Neural progenitor cell (in vitro differentiated cells): ENCODE measurements at regions not wholly inside any gene's neighbourhood (a gene's known extent, or its start where the extent isn't known, plus 50 kb on each side); places are given as distances from the start of the nearest gene placed in this dataset.
A peak's percentile ranks its signal among the peaks of the same experiment; 100 is the strongest.

Source experiments
- DNase-seq: peaks from one replicate; pipeline ENCODE4 v3.0.0-alpha.2; 2016; ENCODE audit warnings: low spot score
- H2AFZ ChIP-seq: fragments of 200-600 bp; sonication (generic); replicated peaks from 2 replicates; pipeline ENCODE4 v1.6.1; 2016; ENCODE audit warnings: antibody characterized with exemption
- H3F3A ChIP-seq: fragments of 200-600 bp; sonication (generic); 2 replicates; pipeline ENCODE4 v1.6.1; 2016; ENCODE audit warnings: antibody characterized with exemption, low read depth
- H3K27ac ChIP-seq: fragments of 200-600 bp; sonication (generic); 2 replicates; pipeline ENCODE4 v1.5.1; 2016; ENCODE audit warnings: mild to moderate bottlenecking
- H3K27me3 ChIP-seq: fragments of 200-600 bp; sonication (generic); 2 replicates; pipeline ENCODE4 v1.6.1; 2016; ENCODE audit warnings: mild to moderate bottlenecking, moderate library complexity
- H3K36me3 ChIP-seq: fragments of 200-600 bp; sonication (generic); 2 replicates; pipeline ENCODE4 v1.5.1; 2016
- H3K4me1 ChIP-seq: fragments of 200-600 bp; sonication (generic); 2 replicates; pipeline ENCODE4 v1.6.1; 2016; ENCODE audit warnings: mixed run types
- H3K4me2 ChIP-seq: fragments of 200-600 bp; sonication (generic); 2 replicates; pipeline ENCODE4 v1.6.1; 2016
- H3K4me3 ChIP-seq: fragments of 200-600 bp; sonication (generic); 2 replicates; pipeline ENCODE4 v1.5.1; 2016
- H3K79me2 ChIP-seq: fragments of 200-600 bp; sonication (generic); 2 replicates; pipeline ENCODE4 v1.6.1; 2016; ENCODE audit warnings: low read depth
- H3K9ac ChIP-seq: fragments of 200-600 bp; sonication (generic); 2 replicates; pipeline ENCODE4 v1.6.1; 2016
- H3K9me3 ChIP-seq: fragments of 200-600 bp; sonication (generic); 2 replicates; pipeline ENCODE4 v1.5.1; 2016; ENCODE audit warnings: low read depth
- H4K20me1 ChIP-seq: fragments of 200-600 bp; sonication (generic); 2 replicates; pipeline ENCODE4 v1.6.1; 2016; ENCODE audit warnings: low read depth
- H3K27ac Mint-ChIP-seq: 3 replicates; pipeline ENCODE4 v1.8.0; 2021; ENCODE audit warnings: mixed read lengths
- H3K27me3 Mint-ChIP-seq: 2 replicates; pipeline ENCODE4 v1.8.0; 2022; ENCODE audit warnings: low read depth, mild to moderate bottlenecking, inconsistent platforms, moderate library complexity, mixed read lengths; ENCODE audit not compliant: insufficient read depth
- H3K36me3 Mint-ChIP-seq: 3 replicates; pipeline ENCODE4 v1.8.0; 2021; ENCODE audit warnings: mixed read lengths
- H3K4me1 Mint-ChIP-seq: 3 replicates; pipeline ENCODE4 v1.8.0; 2021; ENCODE audit warnings: mixed read lengths
- H3K4me3 Mint-ChIP-seq: 3 replicates; pipeline ENCODE4 v1.8.0; 2021; ENCODE audit warnings: mild to moderate bottlenecking, moderate library complexity, mixed read lengths
- H3K9me3 Mint-ChIP-seq: 3 replicates; pipeline ENCODE4 v1.8.0; 2020; ENCODE audit warnings: mixed read lengths
- EZH2 ChIP-seq: fragments of 200-600 bp; sonication (generic); IDR thresholded peaks from 2 replicates; pipeline ENCODE4 v1.6.1; 2017; ENCODE audit warnings: antibody characterized with exemption, mild to moderate bottlenecking, moderate library complexity
- EZH2phosphoT487 ChIP-seq: fragments of 200-600 bp; sonication (generic); IDR thresholded peaks from 2 replicates; pipeline ENCODE4 v1.6.1; 2017; ENCODE audit warnings: antibody characterized with exemption
- TF ChIP-seq, protein P1 (sequence below): fragments of 200-600 bp; sonication (generic); IDR thresholded peaks from 2 replicates; pipeline ENCODE4 v1.5.1; 2017; ENCODE audit warnings: antibody characterized with exemption, mild to moderate bottlenecking

DNA sequence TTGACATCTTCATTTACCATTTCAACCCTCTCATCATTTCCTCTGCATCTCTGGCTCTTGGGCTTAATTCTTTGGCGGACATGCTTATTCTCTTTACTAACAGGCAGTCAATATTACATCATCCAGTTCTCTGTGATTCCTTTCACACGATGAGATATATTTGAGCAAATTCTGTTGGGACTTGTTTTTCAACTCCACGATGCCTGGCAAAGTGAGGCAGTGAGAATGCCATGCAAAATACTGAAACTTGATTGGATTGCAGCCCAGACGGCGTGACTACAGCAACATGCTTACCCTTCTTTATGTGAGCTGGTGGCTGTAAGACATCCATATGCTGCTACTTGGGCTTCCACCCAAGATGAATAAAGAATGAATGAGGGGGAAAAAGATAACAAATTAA lies 101.7 kb upstream of the SPACA1 start:
- Histone ChIP-seq H3K4me2 (no peak overlapping the region), H3K4me1 (peaks cover 15% of the 10 kb centered on the region), H4K20me1 (no peaks in the 10 kb centered on the region), H3F3A (no peaks in the 10 kb centered on the region), H3K27me3 (no peaks in the 10 kb centered on the region), H3K36me3 (no peaks in the 10 kb centered on the region), H3K9ac (no peak overlapping the region), H2AFZ (no peak overlapping the region), H3K4me3 (no peak overlapping the region), H3K9me3 (no peaks in the 10 kb centered on the region), H3K79me2 (no peaks in the 10 kb centered on the region), H3K27ac (no peak overlapping the region)
- peaks cover 39% of the 10 kb centered on the region for H3K4me1 Mint-ChIP-seq
- H3K4me3 Mint-ChIP-seq: no peak overlapping the region
- no peaks in the 10 kb centered on the region for H3K36me3 Mint-ChIP-seq
- peak overlapping the region; percentile 28 for H3K27ac Mint-ChIP-seq
- H3K27me3 Mint-ChIP-seq: peaks cover 2% of the 10 kb centered on the region
- DNase-seq: no peak
- TF ChIP-seq EZH2phosphoT487 (no peak), EZH2 (no peak)
- TF ChIP-seq, protein P1, sequence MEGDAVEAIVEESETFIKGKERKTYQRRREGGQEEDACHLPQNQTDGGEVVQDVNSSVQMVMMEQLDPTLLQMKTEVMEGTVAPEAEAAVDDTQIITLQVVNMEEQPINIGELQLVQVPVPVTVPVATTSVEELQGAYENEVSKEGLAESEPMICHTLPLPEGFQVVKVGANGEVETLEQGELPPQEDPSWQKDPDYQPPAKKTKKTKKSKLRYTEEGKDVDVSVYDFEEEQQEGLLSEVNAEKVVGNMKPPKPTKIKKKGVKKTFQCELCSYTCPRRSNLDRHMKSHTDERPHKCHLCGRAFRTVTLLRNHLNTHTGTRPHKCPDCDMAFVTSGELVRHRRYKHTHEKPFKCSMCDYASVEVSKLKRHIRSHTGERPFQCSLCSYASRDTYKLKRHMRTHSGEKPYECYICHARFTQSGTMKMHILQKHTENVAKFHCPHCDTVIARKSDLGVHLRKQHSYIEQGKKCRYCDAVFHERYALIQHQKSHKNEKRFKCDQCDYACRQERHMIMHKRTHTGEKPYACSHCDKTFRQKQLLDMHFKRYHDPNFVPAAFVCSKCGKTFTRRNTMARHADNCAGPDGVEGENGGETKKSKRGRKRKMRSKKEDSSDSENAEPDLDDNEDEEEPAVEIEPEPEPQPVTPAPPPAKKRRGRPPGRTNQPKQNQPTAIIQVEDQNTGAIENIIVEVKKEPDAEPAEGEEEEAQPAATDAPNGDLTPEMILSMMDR: no peak
- no peaks in the 10 kb centered on the region for H3K9me3 Mint-ChIP-seq

- no peaks in the 10 kb centered on the region for H3K36me3 Mint-ChIP-seq
- H4K20me1 ChIP-seq: no peaks in the 10 kb centered on the region
- peak overlapping the region; percentile 33 for H3K4me2 ChIP-seq
- H3K9ac ChIP-seq: no peak overlapping the region
- peak; percentile 59 for DNase-seq
- no peaks in the 10 kb centered on the region for H3K36me3 ChIP-seq
- H3K79me2 ChIP-seq: no peaks in the 10 kb centered on the region
- H3K27ac Mint-ChIP-seq: no peak overlapping the region
- peaks cover 39% of the 10 kb centered on the region for H3K4me1 Mint-ChIP-seq
- no peaks in the 10 kb centered on the region for H3F3A ChIP-seq
- H3K27ac ChIP-seq: no peak overlapping the region
- no peaks in the 10 kb centered on the region for H3K9me3 ChIP-seq
- H3K4me3 ChIP-seq: no peak overlapping the region
- H3K9me3 Mint-ChIP-seq: no peaks in the 10 kb centered on the region
- peaks cover 2% of the 10 kb centered on the region for H3K27me3 Mint-ChIP-seq
- peaks cover 15% of the 10 kb centered on the region for H3K4me1 ChIP-seq
- no peak overlapping the region for H3K4me3 Mint-ChIP-seq
- TF ChIP-seq EZH2phosphoT487 (no peak), EZH2 (no peak)
- TF ChIP-seq, protein P1: no peak
- peak overlapping the region; percentile 4 for H2AFZ ChIP-seq
- H3K27me3 ChIP-seq: no peaks in the 10 kb centered on the region
These were observed 102.5 kb upstream of the SPACA1 start for GRCh38 chr6:87945181-87945580.

DNA sequence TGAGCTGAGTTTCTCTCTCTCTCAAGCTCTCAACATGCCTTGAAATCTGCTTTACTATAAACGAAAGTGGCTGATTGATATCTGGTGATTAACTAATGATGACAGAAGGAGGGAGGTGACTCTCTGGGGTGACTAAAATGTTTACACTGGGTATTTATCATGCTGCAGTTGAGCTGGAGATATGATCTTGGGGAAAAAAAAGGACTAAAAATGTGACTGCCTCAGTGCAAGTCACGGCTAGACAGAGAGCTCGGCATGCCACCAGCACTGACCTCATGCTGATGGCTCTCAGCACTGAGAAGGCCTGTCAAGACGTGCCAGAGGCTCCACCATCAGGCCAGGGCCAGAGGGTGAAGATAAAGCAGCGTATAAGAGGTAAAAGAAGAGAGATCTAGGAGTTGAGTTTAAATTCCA lies 103.1 kb upstream of the SPACA1 start:
- peaks cover 40% of the 10 kb centered on the region for H3K4me1 Mint-ChIP-seq
- Histone ChIP-seq H3K9me3 (no peaks in the 10 kb centered on the region), H3K4me1 (peaks cover 19% of the 10 kb centered on the region), H3K4me3 (no peak overlapping the region), H3K27me3 (no peaks in the 10 kb centered on the region), H3K9ac (no peak overlapping the region), H3K4me2 (no peak overlapping the region), H3F3A (peaks cover 5% of the 10 kb centered on the region), H3K36me3 (no peaks in the 10 kb centered on the region), H3K27ac (no peak overlapping the region), H3K79me2 (no peaks in the 10 kb centered on the region), H4K20me1 (no peaks in the 10 kb centered on the region), H2AFZ (peak overlapping the region; percentile 13)
- no peaks in the 10 kb centered on the region for H3K36me3 Mint-ChIP-seq
- H3K27me3 Mint-ChIP-seq: peaks cover 2% of the 10 kb centered on the region
- H3K4me3 Mint-ChIP-seq: peak overlapping the region; percentile 44
- DNase-seq: peak; percentile 49
- peak overlapping the region; percentile 32 for H3K27ac Mint-ChIP-seq
- no peaks in the 10 kb centered on the region for H3K9me3 Mint-ChIP-seq
- no peak for TF ChIP-seq EZH2phosphoT487
- TF ChIP-seq, protein P1: peak; percentile 27
